ENCODE measurements at regions not wholly inside any gene's neighbourhood (a gene's known extent, or its start where the extent isn't known, plus 50 kb on each side); places are given as distances from the start of the nearest gene placed in this dataset.
"Not testable (repeated sequence)": the region's sequence is repeated elsewhere in the genome, so short reads cannot be mapped to it uniquely, and the experiment has no call there.

- no peak for DNase-seq (ENCODE audit: low read depth)
These were observed 189.8 kb upstream of the SLC16A7 start for GRCh38 chr12:59405992-59406391.

GRCh38 chr12:59404109-59404650, 191.6 kb upstream of the SLC16A7 start:
- DNase-seq (ENCODE audit: low read depth), result no peak

GRCh38 chr12:59403259-59403932, 192.4 kb upstream of the SLC16A7 start:
- DNase-seq (ENCODE audit: low read depth), result peak; percentile 41

- no peak for DNase-seq (ENCODE audit: low read depth)
These were observed 194.0 kb upstream of the SLC16A7 start for GRCh38 chr12:59401862-59402261.

- DNase-seq (ENCODE audit: low read depth), result no peak
These were observed 197.7 kb upstream of the SLC16A7 start for GRCh38 chr12:59398164-59398563.

- no peak for DNase-seq (ENCODE audit: low read depth)
These were observed 198.9 kb upstream of the SLC16A7 start for GRCh38 chr12:59396919-59397318.

- DNase-seq (ENCODE audit: low read depth), result no peak
These were observed 199.3 kb upstream of the SLC16A7 start for GRCh38 chr12:59396519-59396918.

- DNase-seq (ENCODE audit: low read depth), result not testable (repeated sequence)
These were observed 200.5 kb upstream of the SLC16A7 start for GRCh38 chr12:59395310-59395709.

GRCh38 chr12:59393506-59393905, 202.3 kb upstream of the SLC16A7 start:
- DNase-seq (ENCODE audit: low read depth), result no peak

GRCh38 chr12:59389968-59390576, 205.8 kb upstream of the SLC16A7 start:
- DNase-seq (ENCODE audit: low read depth), result no peak

GRCh38 chr12:59388694-59389093, 207.1 kb upstream of the SLC16A7 start:
- DNase-seq (ENCODE audit: low read depth), result no peak

- no peak for DNase-seq (ENCODE audit: low read depth)
These were observed 207.7 kb upstream of the SLC16A7 start for GRCh38 chr12:59388176-59388575.

GRCh38 chr12:59386236-59386635, 209.6 kb upstream of the SLC16A7 start:
- no peak for DNase-seq (ENCODE audit: low read depth)

GRCh38 chr12:59383079-59383822, 212.6 kb upstream of the SLC16A7 start:
- peak; percentile 6 for DNase-seq (ENCODE audit: low read depth)

- DNase-seq (ENCODE audit: low read depth), result no peak
These were observed 213.3 kb upstream of the SLC16A7 start for GRCh38 chr12:59382282-59383078.

GRCh38 chr12:59381106-59381505, 214.7 kb upstream of the SLC16A7 start:
- DNase-seq (ENCODE audit: low read depth), result no peak

- no peak for DNase-seq (ENCODE audit: low read depth)
These were observed 220.2 kb upstream of the SLC16A7 start for GRCh38 chr12:59375633-59376032.

- DNase-seq (ENCODE audit: low read depth), result no peak
These were observed 221.0 kb upstream of the SLC16A7 start for GRCh38 chr12:59374783-59375182.

- DNase-seq (ENCODE audit: low read depth), result peak; percentile 5
These were observed 222.9 kb upstream of the SLC16A7 start for GRCh38 chr12:59372956-59373355.

GRCh38 chr12:59370933-59371332, 224.9 kb upstream of the SLC16A7 start:
- no peak for DNase-seq (ENCODE audit: low read depth)

- DNase-seq (ENCODE audit: low read depth), result no peak
These were observed 230.7 kb upstream of the SLC16A7 start for GRCh38 chr12:59365133-59365532.

GRCh38 chr12:59357811-59358210, 238.0 kb upstream of the SLC16A7 start:
- no peak for DNase-seq (ENCODE audit: low read depth)

Measured in RPMI7951 (cell line).